HepG2 (cell line): ENCODE measurements at regions not wholly inside any gene's neighbourhood (a gene's known extent, or its start where the extent isn't known, plus 50 kb on each side); places are given as distances from the start of the nearest gene placed in this dataset.

Experiments used
- ATAC-seq: fragments of 200-7000 bp; cut with Tn5 transposase; 3 replicates; pipeline ENCODE4 v1.9.1; 2020; ENCODE audit warnings: mild to moderate bottlenecking, moderate library complexity
- BruUV-seq: library from RNA; stranded (reverse); fragments of 400-500 nt; replicated peaks from 2 replicates; lab custom pipeline; 2021; lab: Mats Ljungman, UMichigan
- CTCF ChIA-PET: fragments of 300-600 bp; formaldehyde crosslinking; extraction: SDS; loops from one replicate; lab custom pipeline; 2021; ENCODE audit warnings: low total read pairs, inconsistent platforms, low intra/inter-chr PET ratio; lab: Yijun Ruan, JAX
- POLR2A ChIA-PET: fragments of 350-600 bp; sonication (Branson Sonifier 250); formaldehyde crosslinking; loops from one replicate; lab custom pipeline; 2020; ENCODE audit warnings: antibody characterized with exemption, inconsistent platforms; lab: Yijun Ruan, JAX
- DNase-seq: peaks from one replicate; pipeline ENCODE4 v3.0.0-alpha.2; 2015; ENCODE audit warnings: low spot score
- FAIRE-seq: peaks from 3 replicates; lab custom pipeline; 2011; peaks lifted over from hg19 to GRCh38; lab: Jason Lieb, UNC
- H2AFZ ChIP-seq: one replicate; pipeline ENCODE4 v1.6.1; 2011; ENCODE audit warnings: low read length, inconsistent platforms
- H3K27ac ChIP-seq: fragments of 300-600 bp; 3 replicates; pipeline ENCODE4 v1.8.0; 2011; ENCODE audit warnings: mixed run types, mild to moderate bottlenecking, mixed read lengths, low read length, inconsistent platforms; ENCODE audit not compliant: insufficient read depth; ENCODE audit errors: extremely low read length
- H3K27me3 ChIP-seq, 2 experiments: fragments of 200-600 bp in 1 of 2; 2 replicates in 1 of 2; 3 replicates in 1 of 2; pipeline versions ENCODE4 v1.6.0 to v1.8.0; 2011; ENCODE audit warnings: low read length in 2 of 2, mild to moderate bottlenecking in 2 of 2, moderate library complexity in 2 of 2, inconsistent platforms in 1 of 2; ENCODE audit not compliant: insufficient read depth in 2 of 2, control insufficient read depth in 1 of 2
- H3K36me3 ChIP-seq, 2 experiments: fragments of 200-600 bp in 1 of 2; replicated peaks in 1 of 2; 2 replicates in 1 of 2; 3 replicates in 1 of 2; pipeline versions ENCODE4 v1.5.1 to v1.8.0; 2011; ENCODE audit warnings: low read length in 2 of 2, inconsistent platforms in 1 of 2; ENCODE audit not compliant: insufficient read depth in 2 of 2, control insufficient read depth in 1 of 2
- H3K4me1 ChIP-seq: 2 replicates; pipeline ENCODE4 v1.5.1; 2012; ENCODE audit warnings: low read length, inconsistent platforms; ENCODE audit not compliant: insufficient read depth
- H3K4me2 ChIP-seq: 2 replicates; pipeline ENCODE4 v1.6.0; 2011; ENCODE audit warnings: low read depth, low read length, inconsistent platforms
- H3K4me3 ChIP-seq, 3 experiments: fragments of 200-600 bp in 1 of 3; sonication (generic), shearing (Covaris generic) in 1 of 3; replicated peaks in 1 of 3; 2 replicates each; pipeline ENCODE4 v1.5.1; 2011 to 2016; ENCODE audit warnings: low read length in 3 of 3, inconsistent platforms in 2 of 3, low read depth in 2 of 3, mild to moderate bottlenecking in 2 of 3, control low read depth in 1 of 3, mixed read lengths in 1 of 3; ENCODE audit not compliant: insufficient read depth in 1 of 3
- H3K79me2 ChIP-seq: one replicate; pipeline ENCODE4 v1.6.1; 2011; ENCODE audit warnings: low read length, inconsistent platforms; ENCODE audit not compliant: insufficient read depth
- H3K9ac ChIP-seq: 2 replicates; pipeline ENCODE4 v1.6.0; 2011; ENCODE audit warnings: mild to moderate bottlenecking, low read depth, low read length, inconsistent platforms; ENCODE audit not compliant: insufficient read depth
- H3K9me3 ChIP-seq: 2 replicates; pipeline ENCODE4 v1.5.1; 2012; ENCODE audit warnings: mild to moderate bottlenecking, low read length
- H4K20me1 ChIP-seq: 2 replicates; pipeline ENCODE4 v1.6.0; 2011; ENCODE audit warnings: inconsistent platforms, mild to moderate bottlenecking, low read length, moderate library complexity; ENCODE audit not compliant: insufficient read depth
- ATAD3A ChIP-seq: sonication (generic); formaldehyde crosslinking; IDR thresholded peaks from 2 replicates; pipeline ENCODE4 v1.4.0; 2020; ENCODE audit warnings: missing genetic modification reagents
- ATM ChIP-seq: fragments of 450-650 bp; IDR thresholded peaks from 2 replicates; pipeline ENCODE4 v1.7.1; 2017; ENCODE audit warnings: mild to moderate bottlenecking, borderline replicate concordance
- CEBPB ChIP-seq: IDR thresholded peaks from 2 replicates; pipeline ENCODE4 v1.6.1; 2011; ENCODE audit warnings: low read depth, low read length, improper control_type of control experiment, borderline replicate concordance
- HHEX ChIP-seq: IDR thresholded peaks from 2 replicates; pipeline ENCODE4 v1.6.1; 2016; ENCODE audit warnings: control low read depth
- HMGXB4 ChIP-seq, 2 experiments: sonication (generic) in 1 of 2; formaldehyde crosslinking in 1 of 2; IDR thresholded peaks; 2 replicates each; pipeline versions ENCODE4 v1.4.0 to v1.6.1; 2018 to 2020; ENCODE audit warnings: missing genetic modification reagents in 2 of 2, borderline replicate concordance in 1 of 2, low read depth in 1 of 2, mild to moderate bottlenecking in 1 of 2, missing biosample characterization in 1 of 2
- MAFF ChIP-seq: IDR thresholded peaks from 2 replicates; pipeline ENCODE4 v1.6.1; 2011; ENCODE audit warnings: low read depth, low read length, improper control_type of control experiment
- PCBP2 ChIP-seq: fragments of 200-400 bp; formaldehyde crosslinking; optimal IDR thresholded peaks from 2 replicates; pipeline ENCODE3; 2018; ENCODE audit warnings: low read length, low read depth; ENCODE audit not compliant: poor library complexity, severe bottlenecking
- U2AF2 ChIP-seq: fragments of 200-400 bp; formaldehyde crosslinking; IDR thresholded peaks from 2 replicates; pipeline ENCODE4 v1.6.1; 2017; ENCODE audit warnings: low read depth, mild to moderate bottlenecking, low read length
- ZNF550 ChIP-seq: sonication (generic); formaldehyde crosslinking; IDR thresholded peaks from 2 replicates; pipeline ENCODE4 v1.4.0; 2020; ENCODE audit warnings: mild to moderate bottlenecking, missing genetic modification reagents, borderline replicate concordance
- ZNF780A ChIP-seq: sonication (generic); formaldehyde crosslinking; IDR thresholded peaks from 2 replicates; pipeline ENCODE4 v1.8.0; 2022; ENCODE audit warnings: mild to moderate bottlenecking, missing genetic modification reagents, moderate library complexity
- WGBS: methylation state at CpG from one replicate; pipeline ENCODE4 v1.1.6; 2017; ENCODE audit warnings: low lambda C conversion rate; 5-methylcytosine and 5-hydroxymethylcytosine counted together
- in situ Hi-C: cut with HindIII; loops from 2 replicates; pipeline ENCODE4 v1.10.0; 2017; ENCODE audit warnings: low pct_unique_long_range_greater_than_20kb; ENCODE audit not compliant: extremely low pct_ligation_motif_present
- intact Hi-C: fragments of 100-400 bp; cut with micrococcal nuclease; formaldehyde crosslinking; loops from one replicate; pipeline ENCODE4 v1.10.0; 2022; ENCODE audit not compliant: unreplicated experiment
- TF ChIP-seq, protein P1 (sequence below): sonication (generic); formaldehyde crosslinking; IDR thresholded peaks from 2 replicates; pipeline ENCODE4 v1.8.0; 2022; ENCODE audit warnings: mild to moderate bottlenecking, missing genetic modification reagents, moderate library complexity
- TF ChIP-seq, protein P2 (sequence below), 2 experiments: sonication (generic) in 1 of 2; formaldehyde crosslinking in 1 of 2; IDR thresholded peaks; 2 replicates each; pipeline versions ENCODE4 v1.5.1 to v1.6.1; 2011 to 2020; ENCODE audit warnings: borderline replicate concordance in 1 of 2, low read depth in 1 of 2, low read length in 1 of 2, mild to moderate bottlenecking in 1 of 2, missing genetic modification reagents in 1 of 2, moderate library complexity in 1 of 2
- TF ChIP-seq, protein P3 (sequence below), 2 experiments: IDR thresholded peaks; 2 replicates each; pipeline ENCODE4 v1.6.1; 2011 to 2012; ENCODE audit warnings: low read length in 2 of 2, borderline replicate concordance in 1 of 2, low read depth in 1 of 2, mild to moderate bottlenecking in 1 of 2, moderate library complexity in 1 of 2

- no TSS peak for BruUV-seq
- Histone ChIP-seq H3K4me2 (no peak overlapping the region), H3K36me3 (no peaks in the 10 kb centered on the region), H2AFZ (no peak overlapping the region), H4K20me1 (no peaks in the 10 kb centered on the region), H3K79me2 (no peaks in the 10 kb centered on the region), H3K9me3 (no peaks in the 10 kb centered on the region), H3K27me3 (no peaks in the 10 kb centered on the region), H3K4me1 (no peaks in the 10 kb centered on the region), H3K4me3 (no peak overlapping the region), H3K27ac (no peak overlapping the region), H3K9ac (no peak overlapping the region)
- POLR2A ChIA-PET: no interaction called here
- CTCF ChIA-PET: no interaction called here
- FAIRE-seq (no peak), ATAC-seq (no peak), DNase-seq (no peak)
- in situ Hi-C loops (no loop called here), intact Hi-C loops (no loop called here)
- WGBS: 7% methylated on average over 4 of the region's 4 CpGs
- TF ChIP-seq ATAD3A (CRISPR knock-in tag) (no peak), ZNF780A (CRISPR knock-in tag) (no peak), HHEX (no peak), ZNF550 (CRISPR knock-in tag) (no peak), MAFF (peak; percentile 66), HMGXB4 (CRISPR knock-in tag; IDR thresholded peaks at IDR 0.05; ENCODE audit: borderline replicate concordance in 1 of 2, low read depth in 1 of 2) (no peak), ATM (no peak), PCBP2 (no peak), U2AF2 (no peak), CEBPB (peak; percentile 20; the same call in 1 of the 2 replicates)
- TF ChIP-seq, protein P1, sequence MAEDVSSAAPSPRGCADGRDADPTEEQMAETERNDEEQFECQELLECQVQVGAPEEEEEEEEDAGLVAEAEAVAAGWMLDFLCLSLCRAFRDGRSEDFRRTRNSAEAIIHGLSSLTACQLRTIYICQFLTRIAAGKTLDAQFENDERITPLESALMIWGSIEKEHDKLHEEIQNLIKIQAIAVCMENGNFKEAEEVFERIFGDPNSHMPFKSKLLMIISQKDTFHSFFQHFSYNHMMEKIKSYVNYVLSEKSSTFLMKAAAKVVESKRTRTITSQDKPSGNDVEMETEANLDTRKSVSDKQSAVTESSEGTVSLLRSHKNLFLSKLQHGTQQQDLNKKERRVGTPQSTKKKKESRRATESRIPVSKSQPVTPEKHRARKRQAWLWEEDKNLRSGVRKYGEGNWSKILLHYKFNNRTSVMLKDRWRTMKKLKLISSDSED (CRISPR knock-in tag): no peak
- TF ChIP-seq, protein P2, sequence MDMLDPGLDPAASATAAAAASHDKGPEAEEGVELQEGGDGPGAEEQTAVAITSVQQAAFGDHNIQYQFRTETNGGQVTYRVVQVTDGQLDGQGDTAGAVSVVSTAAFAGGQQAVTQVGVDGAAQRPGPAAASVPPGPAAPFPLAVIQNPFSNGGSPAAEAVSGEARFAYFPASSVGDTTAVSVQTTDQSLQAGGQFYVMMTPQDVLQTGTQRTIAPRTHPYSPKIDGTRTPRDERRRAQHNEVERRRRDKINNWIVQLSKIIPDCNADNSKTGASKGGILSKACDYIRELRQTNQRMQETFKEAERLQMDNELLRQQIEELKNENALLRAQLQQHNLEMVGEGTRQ (IDR thresholded peaks at IDR 0.05; ENCODE audit: low read depth, low read length): no peak
- TF ChIP-seq, protein P2 (CRISPR knock-in tag; IDR thresholded peaks at IDR 0.05; ENCODE audit: borderline replicate concordance): no peak
- TF ChIP-seq, protein P3, sequence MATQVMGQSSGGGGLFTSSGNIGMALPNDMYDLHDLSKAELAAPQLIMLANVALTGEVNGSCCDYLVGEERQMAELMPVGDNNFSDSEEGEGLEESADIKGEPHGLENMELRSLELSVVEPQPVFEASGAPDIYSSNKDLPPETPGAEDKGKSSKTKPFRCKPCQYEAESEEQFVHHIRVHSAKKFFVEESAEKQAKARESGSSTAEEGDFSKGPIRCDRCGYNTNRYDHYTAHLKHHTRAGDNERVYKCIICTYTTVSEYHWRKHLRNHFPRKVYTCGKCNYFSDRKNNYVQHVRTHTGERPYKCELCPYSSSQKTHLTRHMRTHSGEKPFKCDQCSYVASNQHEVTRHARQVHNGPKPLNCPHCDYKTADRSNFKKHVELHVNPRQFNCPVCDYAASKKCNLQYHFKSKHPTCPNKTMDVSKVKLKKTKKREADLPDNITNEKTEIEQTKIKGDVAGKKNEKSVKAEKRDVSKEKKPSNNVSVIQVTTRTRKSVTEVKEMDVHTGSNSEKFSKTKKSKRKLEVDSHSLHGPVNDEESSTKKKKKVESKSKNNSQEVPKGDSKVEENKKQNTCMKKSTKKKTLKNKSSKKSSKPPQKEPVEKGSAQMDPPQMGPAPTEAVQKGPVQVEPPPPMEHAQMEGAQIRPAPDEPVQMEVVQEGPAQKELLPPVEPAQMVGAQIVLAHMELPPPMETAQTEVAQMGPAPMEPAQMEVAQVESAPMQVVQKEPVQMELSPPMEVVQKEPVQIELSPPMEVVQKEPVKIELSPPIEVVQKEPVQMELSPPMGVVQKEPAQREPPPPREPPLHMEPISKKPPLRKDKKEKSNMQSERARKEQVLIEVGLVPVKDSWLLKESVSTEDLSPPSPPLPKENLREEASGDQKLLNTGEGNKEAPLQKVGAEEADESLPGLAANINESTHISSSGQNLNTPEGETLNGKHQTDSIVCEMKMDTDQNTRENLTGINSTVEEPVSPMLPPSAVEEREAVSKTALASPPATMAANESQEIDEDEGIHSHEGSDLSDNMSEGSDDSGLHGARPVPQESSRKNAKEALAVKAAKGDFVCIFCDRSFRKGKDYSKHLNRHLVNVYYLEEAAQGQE (IDR thresholded peaks at IDR 0.05; ENCODE audit: borderline replicate concordance in 1 of 2, low read depth in 1 of 2, low read length in 2 of 2): no peak
These were observed 402.9 kb upstream of the FIGN start for GRCh38 chr2:164138750-164139149.
